HepG2 (cell line): ENCODE measurements at regions not wholly inside any gene's neighbourhood (a gene's known extent, or its start where the extent isn't known, plus 50 kb on each side); places are given as distances from the start of the nearest gene placed in this dataset.

Experiments
- CREM ChIP-seq, 2 experiments: sonication (generic) in 1 of 2; formaldehyde crosslinking in 1 of 2; IDR thresholded peaks; 2 replicates each; pipeline versions ENCODE4 v1.4.0 to v1.6.1; 2016 to 2020; ENCODE audit warnings: antibody characterized with exemption in 1 of 2, mild to moderate bottlenecking in 1 of 2, missing genetic modification reagents in 1 of 2
- CTCF ChIP-seq: sonication (generic); formaldehyde crosslinking; IDR thresholded peaks from 2 replicates; pipeline ENCODE4 v1.5.0; 2020; ENCODE audit warnings: mild to moderate bottlenecking, missing genetic modification reagents, moderate library complexity
- E2F1 ChIP-seq: sonication (generic); formaldehyde crosslinking; IDR thresholded peaks from 2 replicates; pipeline ENCODE4 v1.5.0; 2020; ENCODE audit warnings: missing genetic modification reagents
- EZH2 ChIP-seq: conservative IDR thresholded peaks from 2 replicates; pipeline ENCODE4 v1.6.1; 2012; ENCODE audit warnings: mild to moderate bottlenecking, low read depth, low read length, moderate library complexity
- HES4 ChIP-seq: sonication (generic); formaldehyde crosslinking; IDR thresholded peaks from 2 replicates; pipeline ENCODE4 v1.9.0; 2021; ENCODE audit warnings: mild to moderate bottlenecking, missing genetic modification reagents, borderline replicate concordance
- KMT2A ChIP-seq: sonication (generic); formaldehyde crosslinking; IDR thresholded peaks from 2 replicates; pipeline ENCODE4 v1.4.0; 2020; ENCODE audit warnings: missing genetic modification reagents
- POLR2A ChIP-seq, 2 experiments: IDR thresholded peaks; 2 replicates each; pipeline ENCODE4 v1.6.1; 2011; ENCODE audit warnings: low read depth in 2 of 2, low read length in 2 of 2, mild to moderate bottlenecking in 1 of 2, moderate library complexity in 1 of 2; ENCODE audit not compliant: insufficient read depth in 1 of 2
- ZFP91 ChIP-seq: sonication (generic); formaldehyde crosslinking; IDR thresholded peaks from 2 replicates; pipeline ENCODE4 v1.9.0; 2022; ENCODE audit warnings: missing genetic modification reagents, mild to moderate bottlenecking, borderline replicate concordance
- ZNF143 ChIP-seq: sonication (generic); formaldehyde crosslinking; IDR thresholded peaks from 2 replicates; pipeline ENCODE4 v1.4.0; 2020; ENCODE audit warnings: missing genetic modification reagents
- ZNF430 ChIP-seq: sonication (generic); formaldehyde crosslinking; IDR thresholded peaks from 2 replicates; pipeline ENCODE4 v1.9.0; 2021; ENCODE audit warnings: mild to moderate bottlenecking, missing genetic modification reagents
- ZZZ3 ChIP-seq: sonication (generic); formaldehyde crosslinking; IDR thresholded peaks from 2 replicates; pipeline ENCODE4 v1.4.0; 2020; ENCODE audit warnings: missing genetic modification reagents, mild to moderate bottlenecking, borderline replicate concordance
- TF ChIP-seq, protein P1 (sequence below): sonication (generic); formaldehyde crosslinking; conservative IDR thresholded peaks from 2 replicates; pipeline ENCODE4 v1.5.0; 2020; ENCODE audit warnings: missing genetic modification reagents
- TF ChIP-seq, protein P2 (sequence below): sonication (generic); formaldehyde crosslinking; IDR thresholded peaks from 2 replicates; pipeline ENCODE4 v1.8.1; 2023; ENCODE audit warnings: missing genetic modification reagents, mild to moderate bottlenecking, borderline replicate concordance

- TF ChIP-seq POLR2A (IDR thresholded peaks at IDR 0.05; ENCODE audit: insufficient read depth in 1 of 2, low read depth in 2 of 2, low read length in 2 of 2) (no peak), ZNF430 (CRISPR knock-in tag) (no peak), E2F1 (CRISPR knock-in tag) (no peak), CREM (IDR thresholded peaks at IDR 0.05) (no peak), CREM (CRISPR knock-in tag; IDR thresholded peaks at IDR 0.05) (no peak), EZH2 (no peak), ZNF143 (CRISPR knock-in tag) (no peak), KMT2A (no peak), CTCF (CRISPR knock-in tag) (no peak), ZFP91 (CRISPR knock-in tag) (no peak), HES4 (CRISPR knock-in tag) (no peak), ZZZ3 (no peak)
- TF ChIP-seq, protein P1, sequence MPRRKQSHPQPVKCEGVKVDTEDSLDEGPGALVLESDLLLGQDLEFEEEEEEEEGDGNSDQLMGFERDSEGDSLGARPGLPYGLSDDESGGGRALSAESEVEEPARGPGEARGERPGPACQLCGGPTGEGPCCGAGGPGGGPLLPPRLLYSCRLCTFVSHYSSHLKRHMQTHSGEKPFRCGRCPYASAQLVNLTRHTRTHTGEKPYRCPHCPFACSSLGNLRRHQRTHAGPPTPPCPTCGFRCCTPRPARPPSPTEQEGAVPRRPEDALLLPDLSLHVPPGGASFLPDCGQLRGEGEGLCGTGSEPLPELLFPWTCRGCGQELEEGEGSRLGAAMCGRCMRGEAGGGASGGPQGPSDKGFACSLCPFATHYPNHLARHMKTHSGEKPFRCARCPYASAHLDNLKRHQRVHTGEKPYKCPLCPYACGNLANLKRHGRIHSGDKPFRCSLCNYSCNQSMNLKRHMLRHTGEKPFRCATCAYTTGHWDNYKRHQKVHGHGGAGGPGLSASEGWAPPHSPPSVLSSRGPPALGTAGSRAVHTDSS (CRISPR knock-in tag), result no peak
- TF ChIP-seq, protein P2, sequence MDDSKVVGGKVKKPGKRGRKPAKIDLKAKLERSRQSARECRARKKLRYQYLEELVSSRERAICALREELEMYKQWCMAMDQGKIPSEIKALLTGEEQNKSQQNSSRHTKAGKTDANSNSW (CRISPR knock-in tag), result no peak
Measured at GRCh38 chr4:81722290-81722851, 250.7 kb upstream of the RASGEF1B start.
